Erythroblast (primary cell): ENCODE measurements at regions not wholly inside any gene's neighbourhood (a gene's known extent, or its start where the extent isn't known, plus 50 kb on each side); places are given as distances from the start of the nearest gene placed in this dataset.

ENCODE experiments used
- GATA1 ChIP-seq: IDR thresholded peaks from 2 replicates; pipeline ENCODE4 v1.6.1; 2011; ENCODE audit warnings: low read depth, mild to moderate bottlenecking, control low read depth, low read length, moderate library complexity
- POLR2A ChIP-seq: IDR thresholded peaks from 2 replicates; pipeline ENCODE4 v1.6.1; 2011; ENCODE audit warnings: mild to moderate bottlenecking, low read length

DNA sequence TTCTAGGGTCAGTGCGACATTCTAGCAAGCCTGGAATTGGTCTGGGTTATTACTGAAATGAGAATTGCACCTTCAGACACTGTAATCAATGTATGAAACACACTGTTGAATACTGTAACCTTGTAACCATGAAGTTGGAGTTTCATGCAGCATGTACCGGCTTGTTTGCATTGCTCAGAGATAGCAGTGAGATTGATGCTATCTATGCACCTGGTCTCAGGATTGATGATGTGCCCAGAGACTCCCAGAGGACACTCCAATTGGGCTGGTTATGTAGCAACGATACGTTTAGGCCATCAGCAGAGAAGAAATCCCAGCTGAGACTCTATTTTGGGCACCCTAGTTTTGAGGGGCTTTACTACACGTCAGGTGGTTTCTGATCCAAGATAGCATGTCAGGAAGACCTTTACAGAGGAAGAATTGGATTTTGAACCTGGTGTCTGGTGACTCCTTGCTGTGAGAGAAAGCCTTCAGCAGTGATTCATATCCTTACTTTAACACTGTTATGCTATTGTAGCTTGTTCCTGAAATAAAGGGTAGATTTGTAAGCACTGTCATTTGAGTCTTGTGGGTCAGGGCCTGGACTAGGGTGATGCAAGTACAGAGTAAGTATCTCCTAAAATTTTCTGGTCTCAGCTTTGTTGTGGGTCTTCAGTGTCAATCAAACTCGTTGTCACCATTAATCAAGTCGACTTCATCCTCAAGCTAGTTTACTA is 305.1 kb upstream of the GULP1 start:
- TF ChIP-seq POLR2A (no peak), GATA1 (no peak)
